Glomerular visceral epithelial cell (primary cell): ENCODE measurements at regions not wholly inside any gene's neighbourhood (a gene's known extent, or its start where the extent isn't known, plus 50 kb on each side); places are given as distances from the start of the nearest gene placed in this dataset.
A peak's percentile ranks its signal among the peaks of the same experiment; 100 is the strongest.

Experiments used
- DNase-seq: peaks from one replicate; pipeline ENCODE4 v3.0.0-alpha.2; 2016; ENCODE audit errors: extremely low spot score

- no peak for DNase-seq
Measured at GRCh38 chr18:38358805-38359657, 793.4 kb upstream of the CELF4 start.

DNA sequence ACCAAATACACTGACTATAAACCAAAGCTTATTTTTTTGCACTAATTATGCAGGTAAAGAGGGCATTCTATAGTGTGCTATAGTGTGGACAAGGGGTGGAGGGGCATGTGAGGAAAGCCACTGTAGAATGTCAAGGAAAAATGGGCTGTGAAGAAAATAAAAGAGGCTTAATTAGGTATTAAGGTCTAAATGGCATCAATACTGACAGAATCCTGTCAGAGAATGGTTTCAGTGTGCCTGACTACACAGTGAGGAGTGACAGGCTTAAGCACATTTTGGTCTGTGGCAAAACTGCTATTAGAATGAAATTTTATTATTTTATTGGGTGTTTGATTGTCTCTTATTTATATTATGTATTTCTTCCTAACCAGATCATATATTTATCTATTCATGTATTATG lies 787.6 kb upstream of the CELF4 start:
- DNase-seq: no peak

DNA sequence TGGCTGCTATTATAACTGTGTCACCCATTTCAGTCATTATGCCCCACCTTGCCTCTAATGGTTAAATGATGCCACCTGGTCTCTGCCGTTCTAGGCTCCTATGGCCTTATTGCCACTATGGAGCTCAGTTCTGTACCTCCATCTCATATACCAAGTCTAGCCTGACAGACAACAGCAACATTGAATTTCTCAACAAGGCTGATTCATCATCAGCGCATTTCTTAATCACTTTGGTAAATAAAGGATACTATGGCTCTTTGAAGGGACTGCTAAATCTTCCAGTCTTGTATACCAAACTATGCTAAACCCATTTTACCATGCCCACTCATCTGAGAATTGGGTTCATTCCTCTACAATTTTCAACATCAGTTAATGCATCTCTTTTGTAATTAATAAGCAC lies 784.5 kb upstream of the CELF4 start:
- DNase-seq: no peak

- no peak for DNase-seq
Measured at GRCh38 chr18:38330573-38330972, 765.0 kb upstream of the CELF4 start.

DNA sequence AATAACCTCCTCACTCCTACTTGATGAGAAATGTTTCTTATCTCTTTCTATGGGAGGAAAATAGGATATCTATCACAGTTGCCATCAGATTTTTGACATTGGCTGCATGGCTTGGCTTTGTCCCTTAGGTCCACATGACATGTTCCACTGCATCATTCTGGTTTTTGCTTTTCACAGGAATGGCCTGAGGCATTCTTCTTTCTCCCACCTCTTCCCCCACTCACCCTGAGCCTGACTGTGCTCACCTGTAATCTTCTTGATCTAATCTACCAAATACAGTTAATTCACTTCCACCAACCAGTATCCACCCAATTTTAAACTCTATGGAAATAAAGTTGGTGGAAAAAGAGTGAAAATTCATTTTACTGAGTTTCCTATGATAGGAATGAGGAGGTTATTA lies 763.5 kb upstream of the CELF4 start:
- DNase-seq: no peak

DNA sequence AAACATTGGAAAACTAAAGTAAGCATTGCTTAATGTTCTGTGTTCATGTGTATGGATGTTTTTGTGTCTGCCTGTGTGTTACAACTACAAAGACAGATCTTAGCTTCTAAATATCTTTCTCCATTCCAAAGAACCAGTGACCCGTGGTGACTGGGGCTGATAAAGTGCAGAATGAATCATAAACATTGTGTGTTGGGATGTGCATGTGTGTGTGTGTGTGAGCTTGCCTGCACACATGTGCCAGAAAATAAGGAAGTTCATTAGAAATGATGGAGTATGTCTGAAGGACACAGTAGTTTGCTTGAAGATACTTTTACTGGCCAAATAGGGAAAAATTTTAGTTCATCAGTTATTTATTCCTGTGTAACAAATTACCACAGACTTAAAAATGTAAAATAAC lies 756.6 kb upstream of the CELF4 start:
- peak; percentile 18 for DNase-seq

GRCh38 chr18:38321262-38321661 lies 755.7 kb upstream of the CELF4 start:
- DNase-seq: no peak

- DNase-seq: no peak
Measured at GRCh38 chr18:38318416-38318815, 752.8 kb upstream of the CELF4 start.

DNA sequence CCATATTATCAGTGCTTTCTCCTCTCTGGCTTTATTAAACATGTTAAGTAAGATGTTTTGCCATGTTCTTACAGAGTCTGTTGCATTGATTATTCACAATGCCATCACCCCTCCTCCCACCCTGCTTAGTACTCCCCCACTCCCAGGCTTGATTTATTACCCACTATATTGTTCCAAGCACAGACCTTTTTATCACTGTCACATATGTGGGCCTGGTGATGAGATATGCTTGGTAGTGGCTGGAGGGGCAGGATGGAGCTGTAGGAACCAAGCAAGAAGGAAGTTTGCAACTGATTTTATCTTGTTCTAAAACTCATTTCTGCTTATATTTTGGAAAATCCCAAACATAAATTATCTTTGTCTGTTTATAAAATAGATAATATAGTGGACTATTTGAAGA lies 748.2 kb upstream of the CELF4 start:
- no peak for DNase-seq

DNA sequence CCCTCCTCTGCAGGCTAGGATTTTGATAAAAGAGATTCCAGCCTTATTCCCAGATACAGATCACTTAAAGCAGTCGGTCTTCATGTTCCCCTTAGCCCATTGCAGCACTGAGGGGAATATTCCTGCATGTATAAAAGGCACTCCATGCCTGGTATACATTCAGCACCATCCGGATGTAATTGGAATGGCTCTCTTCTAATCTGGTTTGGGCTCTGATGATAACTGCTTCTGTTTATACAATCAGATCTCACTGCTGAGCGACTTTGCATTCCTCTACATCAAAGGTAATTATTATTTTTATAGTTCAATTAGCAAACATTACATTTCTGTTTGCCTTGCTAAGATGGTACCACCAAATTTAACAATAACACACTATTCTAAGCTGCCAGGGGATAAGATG lies 746.9 kb upstream of the CELF4 start:
- no peak for DNase-seq

DNA sequence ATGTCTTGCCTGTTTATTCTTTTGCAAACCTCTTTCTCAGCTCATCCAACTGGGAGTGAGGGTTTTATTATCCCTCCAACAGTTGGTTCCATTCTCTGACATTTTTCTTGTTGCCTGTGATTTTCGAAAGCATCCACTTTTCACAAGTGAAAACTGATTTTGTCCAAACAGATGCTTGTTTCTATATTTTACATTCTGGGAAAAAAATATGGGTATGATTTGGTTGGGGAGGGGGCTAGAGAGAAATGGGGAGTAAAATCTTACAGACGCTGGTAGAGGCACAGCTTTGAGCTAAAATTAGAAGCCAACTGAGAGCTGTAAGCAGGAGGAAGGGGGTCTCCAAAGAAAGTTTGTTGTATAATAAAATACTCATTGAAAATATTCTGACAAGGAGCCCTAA lies 745.3 kb upstream of the CELF4 start:
- DNase-seq: no peak

GRCh38 chr18:38307914-38308313 lies 742.3 kb upstream of the CELF4 start:
- no peak for DNase-seq

GRCh38 chr18:38305961-38306360 lies 740.4 kb upstream of the CELF4 start:
- no peak for DNase-seq

GRCh38 chr18:38301621-38302020 lies 736.0 kb upstream of the CELF4 start:
- peak; percentile 27 for DNase-seq

GRCh38 chr18:38297910-38298309 lies 732.3 kb upstream of the CELF4 start:
- DNase-seq: no peak

DNA sequence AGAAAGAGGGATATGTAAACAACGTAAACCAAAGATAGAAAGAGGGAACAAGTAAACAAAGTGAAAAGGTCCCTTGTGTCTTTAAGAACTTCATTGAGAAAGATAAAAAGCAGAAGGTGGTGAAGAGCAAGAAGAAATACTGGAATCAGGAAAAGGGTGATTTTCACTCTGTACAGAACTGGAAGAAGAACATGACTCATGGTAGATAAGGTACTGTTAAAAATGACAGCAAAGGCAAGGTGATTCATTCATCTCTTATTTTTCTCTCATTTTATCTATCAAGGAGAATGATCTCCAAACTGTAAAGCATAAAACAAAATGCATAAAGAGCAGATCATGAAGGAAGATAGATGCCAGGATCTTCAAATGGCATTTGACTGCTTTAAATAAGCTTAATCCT lies 724.6 kb upstream of the CELF4 start:
- no peak for DNase-seq

GRCh38 chr18:38284972-38285371 lies 719.4 kb upstream of the CELF4 start:
- no peak for DNase-seq

DNA sequence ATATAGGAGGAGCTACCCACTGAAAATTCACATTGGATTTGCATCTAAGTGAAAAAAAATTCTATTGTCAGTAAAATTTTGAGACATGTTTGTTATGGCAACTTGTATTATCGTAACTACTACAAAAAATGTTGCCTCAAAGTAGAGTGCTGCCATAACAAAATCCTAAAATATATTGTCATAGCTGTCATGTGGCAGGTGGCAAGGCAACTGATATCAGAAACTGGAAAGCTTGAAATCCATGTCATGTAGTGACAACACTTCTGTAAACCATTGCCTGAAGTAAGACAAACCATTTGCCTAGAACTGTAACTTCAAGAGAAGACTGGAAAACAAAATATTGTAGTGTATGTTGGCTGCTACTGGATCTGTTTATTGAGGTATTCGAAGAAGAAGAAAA lies 697.5 kb upstream of the CELF4 start:
- DNase-seq: no peak

- DNase-seq: no peak
Measured at GRCh38 chr18:38262661-38263060, 697.1 kb upstream of the CELF4 start.

GRCh38 chr18:38257661-38258060 lies 692.1 kb upstream of the CELF4 start:
- DNase-seq: no peak

GRCh38 chr18:38256366-38256765 lies 690.8 kb upstream of the CELF4 start:
- DNase-seq: peak; percentile 56

DNA sequence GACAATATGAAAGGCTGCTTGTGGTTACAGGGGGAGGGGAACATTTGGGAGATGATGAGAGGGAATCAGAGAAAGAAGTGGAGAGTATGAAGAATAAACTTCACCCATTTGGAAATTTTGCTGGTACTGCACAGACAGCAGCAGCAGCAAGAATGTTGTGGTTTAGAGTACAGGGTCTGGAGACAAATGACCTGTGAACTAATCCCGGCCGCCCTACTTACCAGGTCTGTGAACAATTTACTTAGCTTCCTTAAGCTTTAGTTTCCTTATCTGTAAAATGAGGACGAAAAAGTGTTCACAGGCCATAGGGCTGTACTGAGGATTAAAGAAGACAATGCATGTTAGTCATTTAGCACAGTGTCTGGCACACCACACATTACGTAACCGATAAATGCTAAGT lies 685.4 kb upstream of the CELF4 start:
- peak; percentile 76 for DNase-seq

GRCh38 chr18:38244480-38244879 lies 678.9 kb upstream of the CELF4 start:
- DNase-seq: no peak

- DNase-seq: peak; percentile 33
Measured at GRCh38 chr18:38243291-38243690, 677.7 kb upstream of the CELF4 start.
